ENCODE measurements at regions not wholly inside any gene's neighbourhood (a gene's known extent, or its start where the extent isn't known, plus 50 kb on each side); places are given as distances from the start of the nearest gene placed in this dataset.

DNA sequence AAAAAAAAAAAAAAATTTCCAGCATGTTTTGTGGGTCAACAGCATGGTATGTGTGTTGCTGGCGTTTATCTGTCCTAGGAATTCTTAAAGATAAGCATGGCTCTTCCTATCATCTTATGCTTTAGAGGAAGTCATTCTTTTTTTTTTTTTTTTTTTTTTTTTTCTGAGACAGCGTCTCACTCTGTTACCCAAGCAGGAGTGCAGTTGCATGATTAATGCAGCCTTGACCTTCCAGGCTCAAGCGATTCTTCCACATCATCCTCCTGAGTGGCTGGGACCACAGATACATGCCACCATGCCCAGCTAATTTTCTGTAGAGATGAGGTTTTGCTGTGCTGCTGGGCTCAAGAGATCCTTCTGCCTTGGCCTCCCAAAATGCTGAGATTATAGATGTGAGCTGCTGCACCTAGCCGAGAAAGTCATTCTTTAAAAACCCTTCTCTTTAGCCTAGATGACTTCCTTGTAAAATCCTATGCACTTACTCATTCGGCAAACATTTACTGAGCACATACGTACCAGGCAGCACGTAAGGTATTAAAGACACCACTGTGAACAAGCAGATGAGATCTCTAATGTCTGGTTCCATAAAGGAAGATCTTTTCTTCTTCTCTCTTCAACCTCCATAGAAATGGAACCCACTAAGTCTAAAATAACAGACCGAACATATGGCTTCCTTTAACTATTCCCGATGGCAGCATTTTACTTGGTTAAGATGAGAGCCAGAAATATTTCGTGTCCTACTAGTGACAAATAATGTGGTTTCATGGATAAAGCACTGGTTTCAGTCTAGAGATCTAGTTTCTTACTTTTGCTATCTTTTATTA, 122.4 kb downstream of the RIN2 start (continued):
- TF ChIP-seq PAXIP1 (CRISPR knock-in tag; conservative IDR thresholded peaks at IDR 0.05) (no peak; the same call in 1 of the 2 replicates), ARNTL (CRISPR knock-in tag; IDR thresholded peaks at IDR 0.05) (no peak), PPARG (CRISPR knock-in tag; conservative IDR thresholded peaks at IDR 0.05) (peak; percentile 43; the same call in 1 of the 2 replicates), FOSL2 (CRISPR knock-in tag; IDR thresholded peaks at IDR 0.05) (peak; percentile 92), ETV5 (CRISPR knock-in tag; IDR thresholded peaks at IDR 0.05; ENCODE audit: borderline replicate concordance) (peak; percentile 21; the same call in 1 of the 2 replicates), KAT8 (CRISPR knock-in tag; IDR thresholded peaks at IDR 0.05) (0 out of 2 replicates have a peak, but pooled peaks have one; percentile 15), KAT7 (CRISPR knock-in tag; IDR thresholded peaks at IDR 0.05; ENCODE audit: borderline replicate concordance) (no peak), ARID4A (CRISPR knock-in tag; IDR thresholded peaks at IDR 0.05; ENCODE audit: borderline replicate concordance) (no peak; the same call in 1 of the 2 replicates), HCFC1 (IDR thresholded peaks at IDR 0.05; ENCODE audit: low read depth, low read length) (no peak), ZSCAN29 (CRISPR knock-in tag; conservative IDR thresholded peaks at IDR 0.05) (no peak)
- TF ChIP-seq, protein P1, sequence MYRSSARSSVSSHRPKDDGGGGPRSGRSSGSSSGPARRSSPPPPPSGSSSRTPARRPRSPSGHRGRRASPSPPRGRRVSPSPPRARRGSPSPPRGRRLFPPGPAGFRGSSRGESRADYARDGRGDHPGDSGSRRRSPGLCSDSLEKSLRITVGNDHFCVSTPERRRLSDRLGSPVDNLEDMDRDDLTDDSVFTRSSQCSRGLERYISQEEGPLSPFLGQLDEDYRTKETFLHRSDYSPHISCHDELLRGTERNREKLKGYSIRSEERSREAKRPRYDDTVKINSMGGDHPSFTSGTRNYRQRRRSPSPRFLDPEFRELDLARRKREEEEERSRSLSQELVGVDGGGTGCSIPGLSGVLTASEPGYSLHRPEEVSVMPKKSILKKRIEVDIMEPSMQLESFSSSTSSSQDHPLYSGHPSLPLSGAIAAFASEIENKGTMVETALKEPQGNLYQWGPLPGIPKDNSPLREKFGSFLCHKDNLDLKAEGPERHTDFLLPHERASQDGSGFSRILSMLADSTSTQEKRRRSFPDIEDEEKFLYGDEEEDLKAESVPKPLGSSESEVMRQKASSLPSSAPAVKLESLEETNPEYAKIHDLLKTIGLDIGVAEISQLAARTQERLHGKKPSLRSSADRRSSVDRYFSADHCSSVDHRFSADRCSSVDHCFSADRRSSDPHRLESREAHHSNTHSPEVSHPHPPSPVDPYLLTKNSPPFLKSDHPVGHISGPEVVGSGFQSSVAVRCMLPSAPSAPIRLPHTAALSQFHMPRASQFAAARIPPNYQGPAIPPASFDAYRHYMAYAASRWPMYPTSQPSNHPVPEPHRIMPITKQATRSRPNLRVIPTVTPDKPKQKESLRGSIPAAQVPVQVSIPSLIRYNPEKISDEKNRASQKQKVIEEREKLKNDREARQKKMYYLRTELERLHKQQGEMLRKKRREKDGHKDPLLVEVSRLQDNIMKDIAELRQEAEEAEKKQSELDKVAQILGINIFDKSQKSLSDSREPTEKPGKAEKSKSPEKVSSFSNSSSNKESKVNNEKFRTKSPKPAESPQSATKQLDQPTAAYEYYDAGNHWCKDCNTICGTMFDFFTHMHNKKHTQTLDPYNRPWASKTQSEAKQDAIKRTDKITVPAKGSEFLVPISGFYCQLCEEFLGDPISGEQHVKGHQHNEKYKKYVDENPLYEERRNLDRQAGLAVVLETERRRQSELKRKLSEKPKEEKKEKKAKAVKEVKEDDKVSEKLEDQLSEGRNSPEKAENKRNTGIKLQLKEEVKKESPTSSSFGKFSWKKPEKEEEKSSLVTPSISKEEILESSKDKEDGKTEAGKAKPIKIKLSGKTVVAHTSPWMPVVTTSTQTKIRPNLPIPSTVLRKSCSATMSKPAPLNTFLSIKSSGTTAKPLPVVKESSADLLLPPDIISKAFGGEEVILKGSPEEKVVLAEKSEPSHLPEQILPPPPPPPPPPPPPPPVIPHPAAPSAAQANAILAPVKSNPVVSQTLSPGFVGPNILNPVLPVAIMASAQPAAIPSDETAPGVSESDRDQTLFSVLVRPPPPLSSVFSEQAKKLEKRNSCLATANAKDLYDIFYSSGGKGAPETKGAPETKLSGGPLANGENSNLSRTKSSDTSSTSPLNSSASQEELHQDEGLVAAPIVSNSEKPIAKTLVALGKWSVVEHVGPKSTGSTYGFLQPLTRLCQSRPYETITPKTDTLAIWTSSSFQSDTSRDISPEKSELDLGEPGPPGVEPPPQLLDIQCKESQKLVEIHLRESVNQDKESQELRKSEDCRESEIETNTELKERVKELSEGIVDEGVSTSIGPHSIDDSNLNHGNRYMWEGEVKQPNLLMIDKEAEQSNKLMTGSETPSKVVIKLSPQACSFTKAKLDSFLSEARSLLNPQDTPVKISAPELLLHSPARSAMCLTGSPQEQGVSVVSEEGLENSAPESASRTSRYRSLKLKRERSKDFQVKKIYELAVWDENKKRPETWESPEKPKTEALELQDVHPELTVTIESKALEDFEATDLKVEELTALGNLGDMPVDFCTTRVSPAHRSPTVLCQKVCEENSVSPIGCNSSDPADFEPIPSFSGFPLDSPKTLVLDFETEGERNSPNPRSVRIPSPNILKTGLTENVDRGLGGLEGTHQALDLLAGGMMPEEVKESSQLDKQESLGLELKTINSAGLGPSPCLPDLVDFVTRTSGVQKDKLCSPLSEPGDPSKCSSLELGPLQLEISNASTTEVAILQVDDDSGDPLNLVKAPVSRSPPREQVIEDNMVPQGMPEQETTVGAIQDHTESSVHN (CRISPR knock-in tag; IDR thresholded peaks at IDR 0.05), result no peak
- TF ChIP-seq, protein P2, sequence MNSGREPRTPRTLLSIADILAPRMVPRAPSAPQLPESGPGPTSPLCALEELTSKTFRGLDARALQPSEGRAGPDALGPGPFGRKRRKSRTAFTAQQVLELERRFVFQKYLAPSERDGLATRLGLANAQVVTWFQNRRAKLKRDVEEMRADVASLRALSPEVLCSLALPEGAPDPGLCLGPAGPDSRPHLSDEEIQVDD (CRISPR knock-in tag; IDR thresholded peaks at IDR 0.05; ENCODE audit: borderline replicate concordance), result no peak

Data from HepG2 (cell line).